Vagina (tissue), 2 donors: ENCODE measurements at regions not wholly inside any gene's neighbourhood (a gene's known extent, or its start where the extent isn't known, plus 50 kb on each side); places are given as distances from the start of the nearest gene placed in this dataset.
A peak's percentile ranks its signal among the peaks of the same experiment; 100 is the strongest.

Experiments
- DNase-seq, 2 donors: peaks; one replicate each; pipeline ENCODE4 v3.0.0-alpha.2; 2017; ENCODE audit errors: extremely low spot score in 2 of 2
- H3K27ac ChIP-seq: fragments of 200-600 bp; sonication (generic); one replicate; pipeline ENCODE4 v1.5.1; 2019
- H3K27me3 ChIP-seq: fragments of 200-600 bp; sonication (generic); one replicate; pipeline ENCODE4 v1.5.1; 2019
- H3K36me3 ChIP-seq, 2 donors: fragments of 200-600 bp; sonication (generic); one replicate each; pipeline ENCODE4 v1.5.1; 2017 to 2019
- H3K4me1 ChIP-seq: fragments of 200-600 bp; sonication (generic); one replicate; pipeline ENCODE4 v1.5.1; 2019
- H3K4me3 ChIP-seq, 2 donors: fragments of 200-600 bp; sonication (generic); 1 replicate in 1 of 2; 2 replicates in 1 of 2; pipeline ENCODE4 v1.5.1; 2016 to 2019
- H3K9me3 ChIP-seq: fragments of 200-600 bp; sonication (generic); one replicate; pipeline ENCODE4 v1.5.1; 2019
- POLR2A ChIP-seq, 2 donors: fragments of 450-650 bp; IDR thresholded peaks; one replicate each; pipeline ENCODE4 v1.6.1; 2017; ENCODE audit warnings: antibody characterized with exemption in 2 of 2, mild to moderate bottlenecking in 2 of 2, moderate library complexity in 2 of 2
- POLR2AphosphoS5 ChIP-seq, 2 donors: sonication (generic); formaldehyde crosslinking; IDR thresholded peaks; one replicate each; pipeline ENCODE4 v1.9.0; 2017; ENCODE audit warnings: antibody characterized with exemption in 2 of 2, mild to moderate bottlenecking in 2 of 2, low read depth in 1 of 2; ENCODE audit not compliant: insufficient read depth in 1 of 2
- intact Hi-C: fragments of 100-400 bp; cut with DNase I; formaldehyde crosslinking; loops from one replicate; pipeline ENCODE4 v1.15.1; 2023
- TF ChIP-seq, protein P1 (sequence below), 3 experiments: fragments of 450-650 bp in 2 of 3; fragments of 200-600 bp in 1 of 3; sonication (generic) in 1 of 3; IDR thresholded peaks; one replicate each; pipeline ENCODE4 v1.5.1; 2017 to 2019; ENCODE audit warnings: antibody characterized with exemption in 3 of 3, mild to moderate bottlenecking in 2 of 3, moderate library complexity in 2 of 3

DNA sequence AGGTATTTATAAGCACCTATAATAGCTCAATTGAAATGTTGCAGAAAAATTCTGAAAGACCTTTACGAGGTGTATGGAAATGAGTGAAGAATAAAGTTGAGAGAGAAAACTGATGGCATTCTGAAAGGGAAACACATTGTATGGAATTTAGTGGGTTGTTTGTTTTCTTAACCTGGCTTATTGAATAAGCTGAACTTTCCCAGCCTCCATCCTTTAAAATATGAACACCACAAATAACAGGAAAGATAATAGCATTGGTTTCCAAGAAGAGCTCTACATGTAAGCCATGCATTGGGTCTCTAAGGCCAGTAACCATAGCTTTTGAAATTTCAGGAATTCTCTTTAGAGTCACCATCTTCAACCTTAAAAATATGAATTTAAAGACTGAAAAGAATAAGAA is 709.0 kb downstream of the USP25 start:
- Histone ChIP-seq H3K4me3 (no peak overlapping the region), H3K9me3 (no peaks in the 10 kb centered on the region), H3K27me3 (no peaks in the 10 kb centered on the region), H3K36me3 (no peaks in the 10 kb centered on the region), H3K27ac (no peak overlapping the region), H3K4me1 (peaks cover 42% of the 10 kb centered on the region)
- intact Hi-C loops = no loop called here
- DNase-seq = no peak
- TF ChIP-seq POLR2A (IDR thresholded peaks at IDR 0.05) (no peak), POLR2AphosphoS5 (IDR thresholded peaks at IDR 0.05; ENCODE audit: insufficient read depth in 1 of 2, low read depth in 1 of 2) (no peak)
- TF ChIP-seq, protein P1, sequence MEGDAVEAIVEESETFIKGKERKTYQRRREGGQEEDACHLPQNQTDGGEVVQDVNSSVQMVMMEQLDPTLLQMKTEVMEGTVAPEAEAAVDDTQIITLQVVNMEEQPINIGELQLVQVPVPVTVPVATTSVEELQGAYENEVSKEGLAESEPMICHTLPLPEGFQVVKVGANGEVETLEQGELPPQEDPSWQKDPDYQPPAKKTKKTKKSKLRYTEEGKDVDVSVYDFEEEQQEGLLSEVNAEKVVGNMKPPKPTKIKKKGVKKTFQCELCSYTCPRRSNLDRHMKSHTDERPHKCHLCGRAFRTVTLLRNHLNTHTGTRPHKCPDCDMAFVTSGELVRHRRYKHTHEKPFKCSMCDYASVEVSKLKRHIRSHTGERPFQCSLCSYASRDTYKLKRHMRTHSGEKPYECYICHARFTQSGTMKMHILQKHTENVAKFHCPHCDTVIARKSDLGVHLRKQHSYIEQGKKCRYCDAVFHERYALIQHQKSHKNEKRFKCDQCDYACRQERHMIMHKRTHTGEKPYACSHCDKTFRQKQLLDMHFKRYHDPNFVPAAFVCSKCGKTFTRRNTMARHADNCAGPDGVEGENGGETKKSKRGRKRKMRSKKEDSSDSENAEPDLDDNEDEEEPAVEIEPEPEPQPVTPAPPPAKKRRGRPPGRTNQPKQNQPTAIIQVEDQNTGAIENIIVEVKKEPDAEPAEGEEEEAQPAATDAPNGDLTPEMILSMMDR (IDR thresholded peaks at IDR 0.05) = no peak

DNA sequence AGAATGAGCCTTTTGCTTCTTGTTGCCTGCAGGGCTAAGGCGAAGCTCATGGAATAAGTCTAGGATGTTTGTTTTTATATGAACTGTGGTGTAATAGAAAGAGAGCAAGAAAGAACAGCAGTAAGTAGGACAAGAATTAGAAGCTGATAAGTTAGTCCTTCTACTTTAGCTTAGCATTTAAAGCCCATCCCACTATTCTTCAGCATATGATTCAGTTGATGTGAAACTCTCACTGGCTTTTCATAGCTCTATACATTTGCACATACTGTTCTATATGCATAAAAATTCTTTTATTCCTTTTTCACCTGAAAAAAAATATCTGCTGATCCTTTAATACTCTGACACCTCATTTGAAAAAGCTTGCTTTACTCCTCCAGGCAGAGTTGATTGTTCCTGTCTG is 712.0 kb downstream of the USP25 start:
- Histone ChIP-seq H3K4me1 (peaks cover 18% of the 10 kb centered on the region), H3K36me3 (no peaks in the 10 kb centered on the region), H3K27me3 (no peaks in the 10 kb centered on the region), H3K9me3 (no peaks in the 10 kb centered on the region), H3K27ac (no peak overlapping the region), H3K4me3 (no peak overlapping the region)
- no peak for DNase-seq
- TF ChIP-seq POLR2AphosphoS5 (IDR thresholded peaks at IDR 0.05; ENCODE audit: insufficient read depth in 1 of 2, low read depth in 1 of 2) = no peak
- no peak for TF ChIP-seq POLR2A (IDR thresholded peaks at IDR 0.05)
- TF ChIP-seq, protein P1 (IDR thresholded peaks at IDR 0.05) = no peak
- intact Hi-C loops = no loop called here

DNA sequence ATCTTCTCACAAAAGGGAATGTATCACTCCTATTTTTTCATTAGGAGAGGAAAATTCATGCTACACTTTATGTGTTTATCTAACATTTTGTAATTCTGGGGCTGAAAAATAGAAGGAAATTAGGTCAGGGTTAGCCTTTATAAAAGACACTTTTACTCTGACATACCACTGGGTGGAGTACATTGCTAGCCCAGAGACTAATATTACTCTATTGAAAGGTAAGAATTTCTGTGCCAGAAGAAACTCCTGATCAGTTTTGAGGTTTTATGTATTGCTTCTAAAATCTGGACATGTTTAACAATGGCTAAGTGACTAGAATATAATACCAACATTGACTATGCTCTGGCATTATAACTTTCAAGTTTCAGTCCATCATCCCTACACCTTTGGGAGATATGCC is 724.6 kb downstream of the USP25 start:
- Histone ChIP-seq H3K4me1 (peaks cover 23% of the 10 kb centered on the region), H3K27me3 (no peaks in the 10 kb centered on the region), H3K9me3 (no peaks in the 10 kb centered on the region), H3K27ac (no peak overlapping the region), H3K36me3 (no peaks in the 10 kb centered on the region), H3K4me3 (no peak overlapping the region)
- intact Hi-C loops = no loop called here
- DNase-seq = no peak
- TF ChIP-seq POLR2A (IDR thresholded peaks at IDR 0.05) = no peak
- TF ChIP-seq, protein P1 (IDR thresholded peaks at IDR 0.05) = no peak
- no peak for TF ChIP-seq POLR2AphosphoS5 (IDR thresholded peaks at IDR 0.05; ENCODE audit: insufficient read depth in 1 of 2, low read depth in 1 of 2)

DNA sequence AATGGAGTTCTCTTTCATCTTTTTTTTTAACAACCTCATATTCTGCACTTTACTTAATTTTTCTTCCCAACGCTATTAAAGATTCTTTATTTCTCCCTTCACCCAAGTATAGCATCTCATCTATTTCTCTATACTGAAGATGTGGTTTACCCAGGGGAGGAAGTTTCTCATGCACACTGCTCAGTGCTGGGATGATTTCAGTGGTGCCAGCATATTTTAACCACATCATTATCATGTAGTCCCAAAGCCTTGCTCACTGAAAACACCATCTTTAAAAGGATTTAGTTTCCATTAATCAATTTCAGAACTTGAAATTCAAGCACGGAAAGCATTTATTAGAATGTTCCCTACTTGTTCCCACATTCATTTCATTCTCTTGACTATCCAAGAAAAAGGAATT is 725.7 kb downstream of the USP25 start:
- no peaks in the 10 kb centered on the region for H3K27me3 ChIP-seq
- intact Hi-C loops = no loop called here
- no peak for DNase-seq
- TF ChIP-seq, protein P1 (IDR thresholded peaks at IDR 0.05) = no peak
- TF ChIP-seq POLR2A (IDR thresholded peaks at IDR 0.05) (no peak), POLR2AphosphoS5 (IDR thresholded peaks at IDR 0.05; ENCODE audit: insufficient read depth in 1 of 2, low read depth in 1 of 2) (no peak)
- peaks cover 23% of the 10 kb centered on the region for H3K4me1 ChIP-seq
- no peak overlapping the region for H3K4me3 ChIP-seq
- H3K36me3 ChIP-seq = no peaks in the 10 kb centered on the region
- peak overlapping the region; percentile 31 for H3K27ac ChIP-seq
- H3K9me3 ChIP-seq = no peaks in the 10 kb centered on the region

- H3K4me1 ChIP-seq = peaks cover 23% of the 10 kb centered on the region
- peak overlapping the region; percentile 31 for H3K27ac ChIP-seq
- no peaks in the 10 kb centered on the region for H3K27me3 ChIP-seq
- H3K4me3 ChIP-seq = no peak overlapping the region
- TF ChIP-seq POLR2A (IDR thresholded peaks at IDR 0.05) = no peak
- TF ChIP-seq, protein P1 (IDR thresholded peaks at IDR 0.05) = no peak
- no peak for TF ChIP-seq POLR2AphosphoS5 (IDR thresholded peaks at IDR 0.05; ENCODE audit: insufficient read depth in 1 of 2, low read depth in 1 of 2)
- H3K36me3 ChIP-seq = no peaks in the 10 kb centered on the region
- intact Hi-C loops = no loop called here
- H3K9me3 ChIP-seq = no peaks in the 10 kb centered on the region
- DNase-seq = no peak
Observed at GRCh38 chr21:16455978-16456377, 726.2 kb downstream of the USP25 start.
